ENCODE measurements at regions not wholly inside any gene's neighbourhood (a gene's known extent, or its start where the extent isn't known, plus 50 kb on each side); places are given as distances from the start of the nearest gene placed in this dataset.

GRCh38 chr16:50999181-50999580 lies 151.9 kb downstream of the SALL1 start (continued):
- no peak for TF ChIP-seq FOXK1 (CRISPR knock-in tag; IDR thresholded peaks at IDR 0.05)
- TF ChIP-seq ZBTB43 (CRISPR knock-in tag; IDR thresholded peaks at IDR 0.05), result no peak
- TF ChIP-seq FOXJ3 (CRISPR knock-in tag; IDR thresholded peaks at IDR 0.05; ENCODE audit: borderline replicate concordance), result no peak
- no peak for TF ChIP-seq ZNF671 (CRISPR knock-in tag; IDR thresholded peaks at IDR 0.05)
- TF ChIP-seq RELA (CRISPR knock-in tag; IDR thresholded peaks at IDR 0.05; ENCODE audit: borderline replicate concordance), result no peak
- no peak for TF ChIP-seq USF2 (CRISPR knock-in tag; IDR thresholded peaks at IDR 0.05)
- TF ChIP-seq MAX (CRISPR knock-in tag; IDR thresholded peaks at IDR 0.05), result no peak
- no peak for TF ChIP-seq FOXP4 (CRISPR knock-in tag; IDR thresholded peaks at IDR 0.05)
- no peak for TF ChIP-seq NR3C1 (CRISPR knock-in tag; conservative IDR thresholded peaks at IDR 0.05; ENCODE audit: low read depth)

GRCh38 chr16:50998411-50998810 lies 152.7 kb downstream of the SALL1 start:
- POLR2A ChIA-PET, result no interaction called here
- CTCF ChIA-PET, result no interaction called here
- DNase-seq (ENCODE audit: low spot score) (no peak), ATAC-seq (no peak)
- H3K27ac Mint-ChIP-seq, result no peak overlapping the region
- H3K27me3 Mint-ChIP-seq (ENCODE audit: low read depth), result no peaks in the 10 kb centered on the region
- no peaks in the 10 kb centered on the region for H3K9me3 Mint-ChIP-seq
- H3K36me3 Mint-ChIP-seq, result no peaks in the 10 kb centered on the region
- H3K4me1 Mint-ChIP-seq, result peaks cover 4% of the 10 kb centered on the region; the same call in 1 of the 2 replicates
- H3K4me3 Mint-ChIP-seq, result no peak overlapping the region
- TF ChIP-seq ATF1 (CRISPR knock-in tag; IDR thresholded peaks at IDR 0.05), result no peak
- TF ChIP-seq GTF2I (CRISPR knock-in tag; conservative IDR thresholded peaks at IDR 0.05), result no peak
- no peak for TF ChIP-seq TCF7 (CRISPR knock-in tag; IDR thresholded peaks at IDR 0.05; ENCODE audit: low read depth)
- TF ChIP-seq GABPB1 (CRISPR knock-in tag; IDR thresholded peaks at IDR 0.05), result no peak
- TF ChIP-seq HMGA2 (CRISPR knock-in tag; IDR thresholded peaks at IDR 0.05), result no peak
- TF ChIP-seq NFE2L1 (CRISPR knock-in tag; IDR thresholded peaks at IDR 0.05), result no peak
- TF ChIP-seq SMAD3 (CRISPR knock-in tag; IDR thresholded peaks at IDR 0.05; ENCODE audit: borderline replicate concordance), result no peak
- TF ChIP-seq MYBL2 (CRISPR knock-in tag; IDR thresholded peaks at IDR 0.05), result no peak
- no peak for TF ChIP-seq ZNF263 (CRISPR knock-in tag; IDR thresholded peaks at IDR 0.05; ENCODE audit: low read depth)
- no peak for TF ChIP-seq EMX1 (CRISPR knock-in tag; IDR thresholded peaks at IDR 0.05)
- TF ChIP-seq ZMAT4 (CRISPR knock-in tag; IDR thresholded peaks at IDR 0.05), result no peak
- no peak for TF ChIP-seq TEAD1 (CRISPR knock-in tag; IDR thresholded peaks at IDR 0.05)
- TF ChIP-seq ZNF219 (CRISPR knock-in tag; IDR thresholded peaks at IDR 0.05; ENCODE audit: borderline replicate concordance), result no peak
- TF ChIP-seq CTCF (IDR thresholded peaks at IDR 0.05), result no peak
- no peak for TF ChIP-seq AR (CRISPR knock-in tag; IDR thresholded peaks at IDR 0.05)
- no peak for TF ChIP-seq NR2C2 (CRISPR knock-in tag; IDR thresholded peaks at IDR 0.05)
- no peak for TF ChIP-seq TEAD4 (CRISPR knock-in tag; IDR thresholded peaks at IDR 0.05)
- no peak for TF ChIP-seq PREB (CRISPR knock-in tag; IDR thresholded peaks at IDR 0.05; ENCODE audit: borderline replicate concordance)

Measured in WTC11 (cell line).